Kidney epithelial cell (primary cell): ENCODE measurements at regions not wholly inside any gene's neighbourhood (a gene's known extent, or its start where the extent isn't known, plus 50 kb on each side); places are given as distances from the start of the nearest gene placed in this dataset.

Source experiments
- DNase-seq: peaks from one replicate; pipeline ENCODE4 v3.0.0-alpha.2; 2010; ENCODE audit warnings: low read depth
- H3K27me3 ChIP-seq: 2 replicates; pipeline ENCODE4 v1.6.0; 2011; ENCODE audit warnings: low read length; ENCODE audit not compliant: control insufficient read depth, insufficient read depth
- H3K36me3 ChIP-seq: 2 replicates; pipeline ENCODE4 v1.5.1; 2011; ENCODE audit warnings: low read length; ENCODE audit not compliant: control insufficient read depth, insufficient read depth
- H3K4me3 ChIP-seq: 2 replicates; pipeline ENCODE4 v1.5.1; 2011; ENCODE audit warnings: low read depth, mild to moderate bottlenecking, control low read depth, low read length
- TF ChIP-seq, protein P1 (sequence below): IDR thresholded peaks from 2 replicates; pipeline ENCODE4 v1.5.1; 2011; ENCODE audit warnings: mild to moderate bottlenecking, moderate library complexity, low read length, control low read depth, inconsistent platforms; ENCODE audit not compliant: insufficient read depth, poor library complexity, severe bottlenecking

DNA sequence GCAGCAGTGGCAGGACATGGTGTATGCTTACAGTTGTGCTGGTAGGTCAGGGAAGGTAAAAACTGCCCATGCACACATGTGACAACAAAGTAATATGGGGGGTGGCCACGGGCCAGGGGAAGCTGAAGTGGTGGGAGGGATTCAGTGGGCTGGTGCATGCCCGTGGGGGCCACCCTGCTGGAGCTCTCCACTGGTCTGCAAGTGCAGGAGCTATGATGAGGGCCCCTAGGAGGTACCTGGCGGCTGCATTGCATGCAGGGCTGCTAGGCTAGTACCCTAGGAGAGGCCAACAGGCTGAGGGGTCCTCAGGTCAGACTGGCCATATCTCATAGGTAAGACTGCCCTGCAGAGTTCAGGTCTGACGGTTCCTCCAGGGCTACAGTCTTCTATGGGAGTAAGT, 265.9 kb downstream of the NUP35 start:
- H3K4me3 ChIP-seq: no peak overlapping the region
- no peaks in the 10 kb centered on the region for H3K36me3 ChIP-seq
- no peak for DNase-seq
- H3K27me3 ChIP-seq: no peaks in the 10 kb centered on the region
- TF ChIP-seq, protein P1, sequence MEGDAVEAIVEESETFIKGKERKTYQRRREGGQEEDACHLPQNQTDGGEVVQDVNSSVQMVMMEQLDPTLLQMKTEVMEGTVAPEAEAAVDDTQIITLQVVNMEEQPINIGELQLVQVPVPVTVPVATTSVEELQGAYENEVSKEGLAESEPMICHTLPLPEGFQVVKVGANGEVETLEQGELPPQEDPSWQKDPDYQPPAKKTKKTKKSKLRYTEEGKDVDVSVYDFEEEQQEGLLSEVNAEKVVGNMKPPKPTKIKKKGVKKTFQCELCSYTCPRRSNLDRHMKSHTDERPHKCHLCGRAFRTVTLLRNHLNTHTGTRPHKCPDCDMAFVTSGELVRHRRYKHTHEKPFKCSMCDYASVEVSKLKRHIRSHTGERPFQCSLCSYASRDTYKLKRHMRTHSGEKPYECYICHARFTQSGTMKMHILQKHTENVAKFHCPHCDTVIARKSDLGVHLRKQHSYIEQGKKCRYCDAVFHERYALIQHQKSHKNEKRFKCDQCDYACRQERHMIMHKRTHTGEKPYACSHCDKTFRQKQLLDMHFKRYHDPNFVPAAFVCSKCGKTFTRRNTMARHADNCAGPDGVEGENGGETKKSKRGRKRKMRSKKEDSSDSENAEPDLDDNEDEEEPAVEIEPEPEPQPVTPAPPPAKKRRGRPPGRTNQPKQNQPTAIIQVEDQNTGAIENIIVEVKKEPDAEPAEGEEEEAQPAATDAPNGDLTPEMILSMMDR: no peak

GRCh38 chr2:183404392-183404791, 280.1 kb downstream of the NUP35 start:
- H3K27me3 ChIP-seq: no peaks in the 10 kb centered on the region
- TF ChIP-seq, protein P1: no peak
- DNase-seq: no peak
- no peak overlapping the region for H3K4me3 ChIP-seq
- H3K36me3 ChIP-seq: no peaks in the 10 kb centered on the region

DNA sequence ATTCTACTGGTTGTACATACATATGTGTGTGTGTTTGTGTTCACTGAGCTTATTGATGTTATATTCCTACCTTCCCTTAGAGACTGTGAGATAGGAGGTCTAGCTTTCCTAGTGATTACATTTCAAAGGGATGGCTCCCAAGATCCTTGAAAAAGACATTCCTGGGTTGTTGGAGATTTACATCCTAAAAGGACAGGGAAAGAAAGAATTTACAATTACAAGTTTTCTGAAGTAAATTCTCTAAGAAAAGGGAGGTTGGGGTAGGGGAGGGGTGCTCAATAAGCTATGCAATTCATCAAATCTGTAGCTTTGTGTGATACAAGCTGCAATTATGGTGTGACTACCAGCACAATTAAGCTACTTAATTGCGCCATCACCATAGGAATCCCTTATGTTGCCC, 284.3 kb downstream of the NUP35 start:
- H3K36me3 ChIP-seq: no peaks in the 10 kb centered on the region
- H3K4me3 ChIP-seq: no peak overlapping the region
- H3K27me3 ChIP-seq: no peaks in the 10 kb centered on the region
- DNase-seq: no peak
- TF ChIP-seq, protein P1: no peak

DNA sequence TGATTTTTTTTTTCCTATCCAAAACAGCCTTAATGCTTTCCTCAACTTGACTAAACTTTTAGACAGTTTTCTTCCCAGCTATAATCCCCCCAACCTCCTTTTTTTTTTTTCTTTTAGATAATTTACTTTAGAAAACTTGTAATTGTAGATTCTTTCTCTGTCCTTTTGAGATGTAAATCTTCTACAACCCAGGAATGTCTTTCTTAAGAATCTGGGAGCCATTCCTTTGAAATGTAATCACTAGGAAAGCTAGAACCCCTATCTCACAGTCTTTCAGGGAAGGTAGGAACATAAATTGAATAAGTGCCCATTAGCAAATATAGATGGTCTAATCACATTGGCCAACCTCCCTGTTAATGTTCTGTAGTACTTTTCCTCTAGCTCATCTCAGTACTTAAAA, 285.4 kb downstream of the NUP35 start:
- TF ChIP-seq, protein P1: no peak
- Histone ChIP-seq H3K27me3 (no peaks in the 10 kb centered on the region), H3K36me3 (no peaks in the 10 kb centered on the region), H3K4me3 (no peak overlapping the region)
- DNase-seq: no peak

DNA sequence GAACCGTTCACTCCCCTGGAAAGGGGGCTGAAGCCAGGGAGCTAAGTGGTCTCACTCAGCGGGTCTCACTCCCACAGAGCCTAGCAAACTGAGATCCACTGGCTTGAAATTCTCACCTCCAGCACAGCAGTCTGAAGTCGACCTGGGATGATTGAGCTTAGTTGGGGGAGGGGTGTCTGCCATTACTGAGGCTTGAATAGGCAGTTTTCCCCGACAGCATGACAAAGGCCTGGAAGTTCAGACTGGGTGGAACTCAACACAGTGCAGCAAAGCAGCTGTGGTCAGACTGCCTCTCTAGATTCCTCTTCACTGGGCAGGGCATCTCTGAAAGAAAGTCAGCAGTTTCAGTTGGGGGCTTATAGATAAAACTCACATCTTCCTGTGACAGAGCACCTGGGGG, 292.5 kb downstream of the NUP35 start:
- Histone ChIP-seq H3K27me3 (no peaks in the 10 kb centered on the region), H3K4me3 (no peak overlapping the region), H3K36me3 (no peaks in the 10 kb centered on the region)
- no peak for DNase-seq
- TF ChIP-seq, protein P1: no peak

GRCh38 chr2:183426825-183427224, 302.6 kb downstream of the NUP35 start:
- DNase-seq: no peak
- Histone ChIP-seq H3K27me3 (no peaks in the 10 kb centered on the region), H3K4me3 (no peak overlapping the region), H3K36me3 (no peaks in the 10 kb centered on the region)
- TF ChIP-seq, protein P1: no peak
